ENCODE measurements at regions not wholly inside any gene's neighbourhood (a gene's known extent, or its start where the extent isn't known, plus 50 kb on each side); places are given as distances from the start of the nearest gene placed in this dataset.

DNA sequence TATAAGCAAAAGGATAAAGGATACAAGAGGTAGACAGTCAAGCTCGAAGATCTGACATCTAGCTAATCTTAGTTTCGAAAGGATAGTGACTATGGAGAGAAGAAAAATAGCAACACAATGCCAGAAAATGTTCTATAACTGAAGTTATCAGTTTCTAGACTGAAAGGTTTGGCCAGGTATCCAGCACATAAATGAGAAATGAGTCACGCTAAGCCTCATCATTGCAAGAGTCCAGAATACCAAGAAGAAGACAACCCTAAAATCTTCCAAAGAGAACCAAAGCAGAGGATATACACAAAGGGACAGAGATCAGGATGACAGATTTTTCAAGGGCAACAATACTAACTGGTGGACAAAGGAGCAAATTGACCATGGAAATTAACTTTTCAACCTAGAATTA is 237.0 kb downstream of the POSTN start:
- TF ChIP-seq GATA1 (IDR thresholded peaks at IDR 0.05; ENCODE audit: low read depth, low read length): no peak
- no peak for TF ChIP-seq POLR2A (IDR thresholded peaks at IDR 0.05; ENCODE audit: low read length)
